ENCODE measurements at regions not wholly inside any gene's neighbourhood (a gene's known extent, or its start where the extent isn't known, plus 50 kb on each side); places are given as distances from the start of the nearest gene placed in this dataset.

DNA sequence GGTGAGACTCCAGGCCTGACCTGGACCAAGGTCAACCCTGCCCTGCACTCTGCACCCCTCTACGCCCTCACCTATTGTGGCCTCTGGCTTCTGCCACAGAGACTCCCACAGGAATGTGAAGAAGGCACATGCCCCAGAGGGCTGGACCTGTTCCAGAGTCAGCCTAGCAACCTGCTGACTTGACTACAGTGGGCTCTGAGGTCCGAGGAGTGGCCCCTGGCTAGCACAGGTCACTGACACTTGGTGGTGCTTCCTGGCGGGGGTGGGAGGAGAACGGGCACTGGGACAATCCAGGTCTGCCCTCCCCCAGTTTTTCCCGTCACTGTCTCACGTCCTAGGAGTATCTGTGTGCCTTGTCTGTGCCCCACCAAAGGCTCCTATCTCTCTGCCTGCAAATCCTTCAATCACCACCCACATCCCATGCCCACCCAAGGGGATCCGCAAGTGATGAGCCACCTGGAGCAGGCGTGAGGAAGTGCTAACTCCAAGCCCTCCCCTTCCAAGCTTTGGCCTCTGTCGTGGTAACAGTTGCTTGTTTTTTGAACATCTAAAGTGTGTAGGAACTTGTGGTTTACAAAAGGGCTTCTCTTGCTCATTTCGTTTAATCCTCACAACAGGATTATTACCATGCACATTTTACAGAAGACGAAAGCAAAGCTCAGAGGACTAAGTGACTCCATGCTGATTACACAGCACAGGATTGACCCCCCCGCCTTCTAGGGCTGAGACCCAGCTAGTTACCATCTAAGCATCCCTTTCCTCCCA lies 86.2 kb downstream of the MCFD2 start:
- DNase-seq (ENCODE audit: low spot score in 2 of 2) = no peak
- WGBS = 79% methylated on average over 9 of the region's 12 CpGs
- H3K27ac ChIP-seq = no peak overlapping the region

DNA sequence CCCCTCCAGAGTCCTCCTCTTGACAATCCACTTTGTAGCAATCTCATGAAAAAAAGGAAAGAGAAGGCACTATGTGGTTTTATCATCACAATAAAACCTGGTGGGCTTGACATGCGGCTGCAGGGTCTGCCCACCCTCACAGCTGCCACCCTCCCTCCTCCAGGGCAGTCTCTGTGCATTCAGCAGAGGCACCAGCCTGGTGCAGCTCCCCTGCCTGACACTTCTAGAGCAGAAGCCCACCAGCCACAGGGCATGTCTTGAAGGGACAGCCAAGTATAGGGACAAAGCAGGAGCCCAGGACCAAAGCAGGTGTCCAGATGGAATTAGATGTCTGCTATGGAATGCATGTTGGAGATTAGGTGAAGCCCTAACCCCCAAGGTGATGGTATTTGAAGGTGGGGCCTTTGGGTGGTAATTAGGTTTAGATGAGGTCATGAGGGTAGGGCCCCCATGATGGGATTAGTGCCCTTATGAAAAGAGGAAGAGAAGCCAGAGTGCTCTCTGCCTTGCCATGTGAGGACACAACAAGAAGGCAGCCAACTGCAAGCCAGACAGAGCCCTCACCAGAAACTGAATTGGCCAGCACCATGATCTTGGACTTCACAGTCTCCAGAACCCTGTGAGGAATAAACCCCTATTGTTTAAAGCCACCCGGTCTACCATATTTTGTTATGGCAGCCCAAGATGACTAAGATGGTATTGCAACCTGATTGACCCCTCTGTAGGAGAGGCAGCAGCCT lies 86.9 kb downstream of the MCFD2 start:
- Histone ChIP-seq H3K27me3 (no peaks in the 10 kb centered on the region), H3K36me3 (no peaks in the 10 kb centered on the region), H3K4me1 (no peaks in the 10 kb centered on the region), H3K4me3 (no peak overlapping the region), H3K9me3 (no peaks in the 10 kb centered on the region), H3K27ac (no peak overlapping the region)
- DNase-seq (ENCODE audit: low spot score in 2 of 2) = no peak
- no peak for TF ChIP-seq EP300 (IDR thresholded peaks at IDR 0.05)
- TF ChIP-seq POLR2AphosphoS5 (IDR thresholded peaks at IDR 0.05) = no peak
- TF ChIP-seq, protein P1, sequence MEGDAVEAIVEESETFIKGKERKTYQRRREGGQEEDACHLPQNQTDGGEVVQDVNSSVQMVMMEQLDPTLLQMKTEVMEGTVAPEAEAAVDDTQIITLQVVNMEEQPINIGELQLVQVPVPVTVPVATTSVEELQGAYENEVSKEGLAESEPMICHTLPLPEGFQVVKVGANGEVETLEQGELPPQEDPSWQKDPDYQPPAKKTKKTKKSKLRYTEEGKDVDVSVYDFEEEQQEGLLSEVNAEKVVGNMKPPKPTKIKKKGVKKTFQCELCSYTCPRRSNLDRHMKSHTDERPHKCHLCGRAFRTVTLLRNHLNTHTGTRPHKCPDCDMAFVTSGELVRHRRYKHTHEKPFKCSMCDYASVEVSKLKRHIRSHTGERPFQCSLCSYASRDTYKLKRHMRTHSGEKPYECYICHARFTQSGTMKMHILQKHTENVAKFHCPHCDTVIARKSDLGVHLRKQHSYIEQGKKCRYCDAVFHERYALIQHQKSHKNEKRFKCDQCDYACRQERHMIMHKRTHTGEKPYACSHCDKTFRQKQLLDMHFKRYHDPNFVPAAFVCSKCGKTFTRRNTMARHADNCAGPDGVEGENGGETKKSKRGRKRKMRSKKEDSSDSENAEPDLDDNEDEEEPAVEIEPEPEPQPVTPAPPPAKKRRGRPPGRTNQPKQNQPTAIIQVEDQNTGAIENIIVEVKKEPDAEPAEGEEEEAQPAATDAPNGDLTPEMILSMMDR (IDR thresholded peaks at IDR 0.05) = no peak
- TF ChIP-seq POLR2A (IDR thresholded peaks at IDR 0.05) = no peak
- 95% methylated on average over 2 of the region's 2 CpGs for WGBS

More for the DNA sequence above, 86.2 kb downstream of the MCFD2 start:
- Histone ChIP-seq H3K4me3 (no peak overlapping the region), H3K27me3 (no peaks in the 10 kb centered on the region), H3K36me3 (no peaks in the 10 kb centered on the region), H3K9me3 (no peaks in the 10 kb centered on the region), H3K4me1 (no peaks in the 10 kb centered on the region)
- TF ChIP-seq, protein P1 (IDR thresholded peaks at IDR 0.05) = no peak
- no peak for TF ChIP-seq EP300 (IDR thresholded peaks at IDR 0.05)
- no peak for TF ChIP-seq POLR2AphosphoS5 (IDR thresholded peaks at IDR 0.05)
- no peak for TF ChIP-seq POLR2A (IDR thresholded peaks at IDR 0.05)

DNA sequence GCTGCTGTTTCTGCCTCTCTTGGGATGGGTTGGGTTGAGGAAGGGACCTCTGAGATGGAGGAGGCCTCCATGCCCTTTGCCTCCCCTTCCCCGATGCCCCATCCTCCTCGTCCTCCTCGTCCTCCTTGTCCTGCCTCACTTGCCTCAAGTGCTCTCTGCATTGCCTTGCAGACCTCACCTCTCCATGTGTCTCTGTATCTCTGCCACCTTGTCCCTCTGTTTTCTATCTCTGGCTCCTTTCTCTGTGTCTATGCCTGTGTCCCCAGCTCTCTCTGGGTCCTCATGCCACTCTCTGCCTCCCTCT lies 87.5 kb downstream of the MCFD2 start:
- H3K4me1 ChIP-seq = no peaks in the 10 kb centered on the region
- TF ChIP-seq POLR2A (IDR thresholded peaks at IDR 0.05) = no peak
- no peak for TF ChIP-seq POLR2AphosphoS5 (IDR thresholded peaks at IDR 0.05)
- no peak for TF ChIP-seq EP300 (IDR thresholded peaks at IDR 0.05)
- TF ChIP-seq, protein P1 (IDR thresholded peaks at IDR 0.05) = no peak
- no peaks in the 10 kb centered on the region for H3K9me3 ChIP-seq
- no peak for DNase-seq (ENCODE audit: low spot score in 2 of 2)
- no peaks in the 10 kb centered on the region for H3K27me3 ChIP-seq
- H3K27ac ChIP-seq = no peak overlapping the region
- H3K36me3 ChIP-seq = no peaks in the 10 kb centered on the region
- no peak overlapping the region for H3K4me3 ChIP-seq
- WGBS = 93% methylated on average over 3 of the region's 3 CpGs

DNA sequence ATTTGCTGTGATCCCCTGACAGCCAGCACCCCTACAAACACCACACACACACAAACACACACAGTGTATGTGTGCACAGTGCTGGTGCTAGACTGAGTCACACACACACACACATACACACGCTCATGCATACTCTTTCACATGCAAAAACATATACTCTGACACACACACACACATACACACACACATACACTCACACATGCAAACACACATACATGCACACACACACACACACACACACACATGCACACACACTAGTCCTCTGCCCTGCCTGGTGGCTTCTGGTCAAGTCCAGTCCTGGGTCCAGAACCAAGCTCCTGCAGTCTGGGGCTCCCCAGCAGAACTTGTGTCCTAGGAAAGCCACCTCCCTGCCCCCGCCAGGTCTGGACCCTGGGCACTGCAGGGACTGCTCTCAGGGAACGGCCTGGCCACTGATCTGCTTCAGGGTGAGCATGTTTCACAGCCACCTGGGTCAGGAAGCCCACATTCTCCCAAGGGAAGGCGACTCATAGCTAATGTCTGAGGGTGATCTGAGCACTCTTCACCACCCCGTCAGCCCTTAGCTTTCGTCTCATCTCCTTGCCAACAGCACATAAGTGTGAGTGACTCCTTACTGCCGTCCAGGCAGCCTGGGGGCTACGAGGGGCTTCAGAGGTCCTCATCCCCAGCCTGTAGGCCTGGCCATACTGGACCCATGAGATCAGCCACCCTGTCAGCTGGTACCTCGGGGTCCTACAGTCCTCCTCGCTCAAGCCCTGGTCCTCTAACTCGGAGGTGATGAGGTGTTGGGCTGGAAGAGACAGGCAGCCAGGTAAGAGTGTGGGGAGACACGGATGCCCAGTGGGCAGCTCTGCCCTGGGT lies 88.1 kb downstream of the MCFD2 start:
- Histone ChIP-seq H3K36me3 (no peaks in the 10 kb centered on the region), H3K4me3 (no peak overlapping the region), H3K27ac (no peak overlapping the region), H3K4me1 (no peaks in the 10 kb centered on the region), H3K9me3 (no peaks in the 10 kb centered on the region), H3K27me3 (no peaks in the 10 kb centered on the region)
- TF ChIP-seq, protein P1 (IDR thresholded peaks at IDR 0.05) = no peak
- no peak for TF ChIP-seq EP300 (IDR thresholded peaks at IDR 0.05)
- TF ChIP-seq POLR2A (IDR thresholded peaks at IDR 0.05) = no peak
- TF ChIP-seq POLR2AphosphoS5 (IDR thresholded peaks at IDR 0.05) = no peak
- WGBS = 92% methylated on average over 8 of the region's 12 CpGs
- DNase-seq (ENCODE audit: low spot score in 2 of 2) = no peak
